ENCODE measurements at regions not wholly inside any gene's neighbourhood (a gene's known extent, or its start where the extent isn't known, plus 50 kb on each side); places are given as distances from the start of the nearest gene placed in this dataset.

- TF ChIP-seq CTCF (IDR thresholded peaks at IDR 0.05) (no peak), POLR2A (IDR thresholded peaks at IDR 0.05; ENCODE audit: low read depth) (no peak)
Observed at GRCh38 chr7:25804154-25804553, 347.8 kb upstream of the NFE2L3 start.
